ENCODE measurements at regions not wholly inside any gene's neighbourhood (a gene's known extent, or its start where the extent isn't known, plus 50 kb on each side); places are given as distances from the start of the nearest gene placed in this dataset.

DNA sequence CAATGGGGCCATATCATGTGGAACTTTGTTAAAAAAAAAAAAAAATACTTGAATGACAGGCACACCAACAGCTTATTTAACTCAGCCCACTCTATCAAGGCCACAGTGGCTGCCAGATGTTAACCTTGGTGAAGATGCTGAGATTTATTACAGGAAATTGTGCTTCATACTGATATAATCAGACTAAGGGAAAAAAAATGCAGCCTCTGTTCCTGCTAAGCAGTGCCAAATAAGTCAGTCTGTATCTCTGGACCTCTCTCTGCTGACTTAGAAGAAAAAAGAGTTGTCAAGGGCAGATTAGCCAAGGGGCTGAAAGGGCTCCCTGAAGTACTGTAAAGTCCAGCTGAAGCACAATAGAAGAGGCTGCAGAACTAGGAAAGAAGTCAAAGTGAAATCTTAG, 677.7 kb upstream of the HTR2C start:
- CTCF ChIA-PET, result no interaction called here
- H3K4me3 ChIP-seq (ENCODE audit: low read depth, low read length), result no peak overlapping the region
- H3K36me3 ChIP-seq (ENCODE audit: control insufficient read depth in 2 of 2, insufficient read depth in 1 of 2, low read length in 2 of 2), result no peaks in the 10 kb centered on the region
- no peak for TF ChIP-seq ZNF391 (tag by site-specific recombination; IDR thresholded peaks at IDR 0.05; ENCODE audit: borderline replicate concordance, low read depth)
- no peak for TF ChIP-seq HOXD13 (CRISPR knock-in tag; IDR thresholded peaks at IDR 0.05; ENCODE audit: borderline replicate concordance)
- TF ChIP-seq, protein P1, sequence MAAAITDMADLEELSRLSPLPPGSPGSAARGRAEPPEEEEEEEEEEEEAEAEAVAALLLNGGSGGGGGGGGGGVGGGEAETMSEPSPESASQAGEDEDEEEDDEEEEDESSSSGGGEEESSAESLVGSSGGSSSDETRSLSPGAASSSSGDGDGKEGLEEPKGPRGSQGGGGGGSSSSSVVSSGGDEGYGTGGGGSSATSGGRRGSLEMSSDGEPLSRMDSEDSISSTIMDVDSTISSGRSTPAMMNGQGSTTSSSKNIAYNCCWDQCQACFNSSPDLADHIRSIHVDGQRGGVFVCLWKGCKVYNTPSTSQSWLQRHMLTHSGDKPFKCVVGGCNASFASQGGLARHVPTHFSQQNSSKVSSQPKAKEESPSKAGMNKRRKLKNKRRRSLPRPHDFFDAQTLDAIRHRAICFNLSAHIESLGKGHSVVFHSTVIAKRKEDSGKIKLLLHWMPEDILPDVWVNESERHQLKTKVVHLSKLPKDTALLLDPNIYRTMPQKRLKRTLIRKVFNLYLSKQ (tag by site-specific recombination; IDR thresholded peaks at IDR 0.05; ENCODE audit: borderline replicate concordance), result no peak
- TF ChIP-seq, protein P2, sequence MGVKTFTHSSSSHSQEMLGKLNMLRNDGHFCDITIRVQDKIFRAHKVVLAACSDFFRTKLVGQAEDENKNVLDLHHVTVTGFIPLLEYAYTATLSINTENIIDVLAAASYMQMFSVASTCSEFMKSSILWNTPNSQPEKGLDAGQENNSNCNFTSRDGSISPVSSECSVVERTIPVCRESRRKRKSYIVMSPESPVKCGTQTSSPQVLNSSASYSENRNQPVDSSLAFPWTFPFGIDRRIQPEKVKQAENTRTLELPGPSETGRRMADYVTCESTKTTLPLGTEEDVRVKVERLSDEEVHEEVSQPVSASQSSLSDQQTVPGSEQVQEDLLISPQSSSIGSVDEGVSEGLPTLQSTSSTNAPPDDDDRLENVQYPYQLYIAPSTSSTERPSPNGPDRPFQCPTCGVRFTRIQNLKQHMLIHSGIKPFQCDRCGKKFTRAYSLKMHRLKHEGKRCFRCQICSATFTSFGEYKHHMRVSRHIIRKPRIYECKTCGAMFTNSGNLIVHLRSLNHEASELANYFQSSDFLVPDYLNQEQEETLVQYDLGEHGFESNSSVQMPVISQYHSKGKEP (tag by site-specific recombination; IDR thresholded peaks at IDR 0.05), result no peak
- no peak for TF ChIP-seq ZNF785 (tag by site-specific recombination; IDR thresholded peaks at IDR 0.05)
- TF ChIP-seq SALL2 (tag by site-specific recombination; IDR thresholded peaks at IDR 0.05; ENCODE audit: borderline replicate concordance), result no peak
- TF ChIP-seq SP2 (tag by site-specific recombination; IDR thresholded peaks at IDR 0.05), result no peak
- no peak for TF ChIP-seq ZNF140 (tag by site-specific recombination; IDR thresholded peaks at IDR 0.05)
- TF ChIP-seq ZNF555 (tag by site-specific recombination; conservative IDR thresholded peaks at IDR 0.05), result no peak
- no peak for TF ChIP-seq ZNF837 (tag by site-specific recombination; IDR thresholded peaks at IDR 0.05)
- POLR2A ChIA-PET, result no interaction called here
- H3K27ac ChIP-seq (ENCODE audit: extremely low read depth, low read depth, low read length), result no peak overlapping the region
- no peaks in the 10 kb centered on the region for H3K4me1 ChIP-seq (ENCODE audit: control insufficient read depth, insufficient read depth, low read length)
- H3K9me3 ChIP-seq (ENCODE audit: control insufficient read depth, insufficient read depth, low read depth, low read length), result no peaks in the 10 kb centered on the region

DNA sequence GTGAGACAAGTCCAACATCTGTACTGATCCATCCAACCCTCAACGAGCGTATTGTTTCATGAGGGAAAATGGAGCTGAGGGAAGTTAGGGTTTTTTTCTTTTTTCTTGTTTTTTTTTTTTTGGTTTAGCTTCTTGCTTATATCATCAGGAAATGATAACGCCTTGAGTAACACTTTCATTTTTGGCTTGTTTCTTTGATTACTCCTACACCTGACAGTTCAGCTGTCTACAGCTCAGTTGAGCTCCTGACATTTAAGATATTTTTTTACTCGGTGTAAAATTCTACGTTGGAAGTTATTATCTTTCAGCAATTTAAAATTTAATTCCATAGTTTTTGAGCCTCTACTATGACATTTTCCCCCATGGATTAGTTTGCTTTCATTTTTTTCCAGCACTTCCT, 691.0 kb upstream of the HTR2C start:
- ChIA-PET CTCF (interaction anchor here (0.7 kb wide), 1 partner anchor 780 kb away, joined by 3 read pairs; no protein-coding TSS in a partner anchor), POLR2A (no interaction called here)
- TF ChIP-seq FEZF1 (tag by site-specific recombination; IDR thresholded peaks at IDR 0.05), result no peak
- TF ChIP-seq SCRT2 (tag by site-specific recombination; IDR thresholded peaks at IDR 0.05), result no peak
- TF ChIP-seq ZNF2 (tag by site-specific recombination; IDR thresholded peaks at IDR 0.05), result no peak
- TF ChIP-seq ZFP41 (tag by site-specific recombination; IDR thresholded peaks at IDR 0.05; ENCODE audit: borderline replicate concordance), result no peak
- TF ChIP-seq ZNF600 (tag by site-specific recombination; IDR thresholded peaks at IDR 0.05), result no peak
- TF ChIP-seq ZNF514 (tag by site-specific recombination; IDR thresholded peaks at IDR 0.05), result no peak
- no peak for TF ChIP-seq ZNF239 (tag by site-specific recombination; IDR thresholded peaks at IDR 0.05)
- no peak for TF ChIP-seq ZEB2 (tag by site-specific recombination; IDR thresholded peaks at IDR 0.05)
- Histone ChIP-seq H3K36me3 (ENCODE audit: control insufficient read depth in 2 of 2, insufficient read depth in 1 of 2, low read length in 2 of 2) (no peaks in the 10 kb centered on the region), H3K4me1 (ENCODE audit: control insufficient read depth, insufficient read depth, low read length) (no peaks in the 10 kb centered on the region), H3K9me3 (ENCODE audit: control insufficient read depth, insufficient read depth, low read depth, low read length) (no peaks in the 10 kb centered on the region), H3K4me3 (ENCODE audit: low read depth, low read length) (no peak overlapping the region), H3K27ac (ENCODE audit: extremely low read depth, low read depth, low read length) (no peak overlapping the region)

DNA sequence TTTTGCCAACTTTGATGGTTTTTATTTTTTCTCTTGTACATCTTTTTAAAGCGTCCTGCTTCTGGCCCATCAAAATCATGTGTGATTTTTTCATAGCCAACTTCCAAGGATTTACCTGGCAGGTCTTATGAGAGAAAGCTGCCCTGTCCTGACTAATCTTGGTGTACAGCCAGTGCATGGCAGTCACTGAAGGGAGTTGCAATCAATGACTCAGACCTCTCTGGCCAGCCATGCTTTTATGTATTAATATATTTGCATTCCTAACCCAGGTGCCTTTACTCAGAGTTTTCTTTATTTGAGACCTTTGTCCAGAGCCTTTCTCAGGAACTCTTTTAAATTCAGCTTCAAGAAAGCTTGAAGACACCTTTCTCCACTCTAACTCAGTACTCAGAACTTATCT, 691.5 kb upstream of the HTR2C start:
- Histone ChIP-seq H3K27ac (ENCODE audit: extremely low read depth, low read depth, low read length) (no peak overlapping the region), H3K36me3 (ENCODE audit: control insufficient read depth in 2 of 2, insufficient read depth in 1 of 2, low read length in 2 of 2) (no peaks in the 10 kb centered on the region), H3K9me3 (ENCODE audit: control insufficient read depth, insufficient read depth, low read depth, low read length) (no peaks in the 10 kb centered on the region), H3K4me1 (ENCODE audit: control insufficient read depth, insufficient read depth, low read length) (no peaks in the 10 kb centered on the region), H3K4me3 (ENCODE audit: low read depth, low read length) (no peak overlapping the region)
- TF ChIP-seq ZFP41 (tag by site-specific recombination; IDR thresholded peaks at IDR 0.05; ENCODE audit: borderline replicate concordance), result no peak
- ChIA-PET CTCF (no interaction called here), POLR2A (no interaction called here)

Measured in HEK293 (cell line).